ENCODE measurements at regions not wholly inside any gene's neighbourhood (a gene's known extent, or its start where the extent isn't known, plus 50 kb on each side); places are given as distances from the start of the nearest gene placed in this dataset.

- no peaks in the 10 kb centered on the region for H3K9me3 Mint-ChIP-seq
- CTCF ChIA-PET, result no interaction called here
- TF ChIP-seq, protein P1, sequence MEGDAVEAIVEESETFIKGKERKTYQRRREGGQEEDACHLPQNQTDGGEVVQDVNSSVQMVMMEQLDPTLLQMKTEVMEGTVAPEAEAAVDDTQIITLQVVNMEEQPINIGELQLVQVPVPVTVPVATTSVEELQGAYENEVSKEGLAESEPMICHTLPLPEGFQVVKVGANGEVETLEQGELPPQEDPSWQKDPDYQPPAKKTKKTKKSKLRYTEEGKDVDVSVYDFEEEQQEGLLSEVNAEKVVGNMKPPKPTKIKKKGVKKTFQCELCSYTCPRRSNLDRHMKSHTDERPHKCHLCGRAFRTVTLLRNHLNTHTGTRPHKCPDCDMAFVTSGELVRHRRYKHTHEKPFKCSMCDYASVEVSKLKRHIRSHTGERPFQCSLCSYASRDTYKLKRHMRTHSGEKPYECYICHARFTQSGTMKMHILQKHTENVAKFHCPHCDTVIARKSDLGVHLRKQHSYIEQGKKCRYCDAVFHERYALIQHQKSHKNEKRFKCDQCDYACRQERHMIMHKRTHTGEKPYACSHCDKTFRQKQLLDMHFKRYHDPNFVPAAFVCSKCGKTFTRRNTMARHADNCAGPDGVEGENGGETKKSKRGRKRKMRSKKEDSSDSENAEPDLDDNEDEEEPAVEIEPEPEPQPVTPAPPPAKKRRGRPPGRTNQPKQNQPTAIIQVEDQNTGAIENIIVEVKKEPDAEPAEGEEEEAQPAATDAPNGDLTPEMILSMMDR (IDR thresholded peaks at IDR 0.05), result no peak
- H3K4me3 Mint-ChIP-seq, result no peak overlapping the region
- H3K27ac Mint-ChIP-seq, result no peak overlapping the region
- no peak for ATAC-seq (ENCODE audit: low read depth)
- no peak for DNase-seq
- H3K36me3 Mint-ChIP-seq (ENCODE audit: low read depth), result no peaks in the 10 kb centered on the region
- H3K4me1 Mint-ChIP-seq, result no peaks in the 10 kb centered on the region
- intact Hi-C loops (cut with micrococcal nuclease), result no loop called here
- peaks cover 11% of the 10 kb centered on the region for H3K27me3 Mint-ChIP-seq
- POLR2A ChIA-PET, result no interaction called here
These were observed 445.3 kb upstream of the CITED2 start for GRCh38 chr6:139819776-139820175.

DNA sequence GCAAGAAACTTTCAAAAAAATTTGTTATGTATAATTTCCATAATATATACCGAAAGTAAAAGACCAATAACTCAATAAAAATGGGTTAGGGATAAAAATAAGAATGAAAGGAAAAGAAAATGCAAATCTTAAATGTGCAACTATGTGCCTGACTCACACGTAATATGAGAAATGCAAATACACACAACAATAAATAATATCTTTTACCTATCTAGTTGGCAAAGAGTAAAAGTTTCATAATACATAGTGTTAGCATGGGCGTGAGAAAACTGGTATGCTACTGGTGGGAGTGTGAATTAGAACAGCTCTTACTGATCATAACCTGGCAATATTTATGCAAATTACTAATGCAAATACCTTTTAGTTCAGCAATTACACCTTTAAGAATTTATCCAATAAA lies 438.5 kb upstream of the CITED2 start:
- Mint-ChIP-seq H3K4me3 (no peak overlapping the region), H3K4me1 (no peaks in the 10 kb centered on the region), H3K9me3 (no peaks in the 10 kb centered on the region), H3K27me3 (peaks cover 2% of the 10 kb centered on the region), H3K36me3 (ENCODE audit: low read depth) (no peaks in the 10 kb centered on the region), H3K27ac (no peak overlapping the region)
- TF ChIP-seq, protein P1 (IDR thresholded peaks at IDR 0.05), result no peak
- ATAC-seq (ENCODE audit: low read depth) (no peak), DNase-seq (no peak)
- ChIA-PET CTCF (no interaction called here), POLR2A (no interaction called here)
- intact Hi-C loops (cut with micrococcal nuclease), result no loop called here

DNA sequence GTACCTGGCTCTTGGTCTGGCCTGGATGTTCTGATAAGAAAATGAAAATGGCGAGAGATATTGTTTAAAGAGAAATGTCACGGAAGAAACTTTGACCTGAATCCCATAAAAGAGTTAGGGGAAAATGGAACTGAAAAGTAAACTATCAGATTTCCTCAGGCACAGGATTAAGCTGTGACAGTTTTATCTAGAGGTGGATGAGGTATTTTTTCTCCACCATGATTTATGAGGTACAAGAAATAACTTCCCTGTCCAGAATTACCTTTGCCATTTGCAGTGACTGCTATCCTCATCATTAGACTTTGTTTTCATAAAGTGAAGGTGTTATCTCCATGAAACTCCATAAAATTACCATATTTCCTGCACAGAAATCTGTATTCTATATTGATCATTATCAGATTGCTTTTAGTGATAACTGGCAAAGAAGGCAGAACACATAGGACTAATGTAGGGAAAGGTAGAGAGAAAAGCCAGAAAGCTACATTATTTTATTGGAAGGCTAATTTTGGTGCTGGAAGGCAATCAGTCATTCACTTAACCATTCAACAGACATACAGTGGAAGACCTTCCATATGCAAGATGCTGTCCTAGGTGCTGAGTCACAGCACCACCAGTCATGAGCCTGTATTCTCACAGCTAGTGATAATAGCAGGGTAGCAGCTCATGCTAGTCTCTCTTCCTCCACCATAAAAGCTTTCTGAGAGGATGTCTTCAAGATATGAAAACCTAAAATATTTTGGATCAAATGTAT lies 427.3 kb upstream of the CITED2 start:
- Mint-ChIP-seq H3K4me3 (no peak overlapping the region), H3K27me3 (peaks cover 8% of the 10 kb centered on the region), H3K27ac (no peak overlapping the region), H3K36me3 (ENCODE audit: low read depth) (no peaks in the 10 kb centered on the region), H3K9me3 (peaks cover 4% of the 10 kb centered on the region), H3K4me1 (no peaks in the 10 kb centered on the region)
- TF ChIP-seq, protein P1 (IDR thresholded peaks at IDR 0.05), result no peak
- CTCF ChIA-PET, result no interaction called here
- intact Hi-C loops (cut with micrococcal nuclease), result no loop called here
- POLR2A ChIA-PET, result no interaction called here
- no peak for DNase-seq
- no peak for ATAC-seq (ENCODE audit: low read depth)

- Mint-ChIP-seq H3K27me3 (peaks cover 8% of the 10 kb centered on the region), H3K4me1 (no peaks in the 10 kb centered on the region), H3K36me3 (ENCODE audit: low read depth) (no peaks in the 10 kb centered on the region), H3K27ac (no peak overlapping the region), H3K9me3 (peaks cover 4% of the 10 kb centered on the region), H3K4me3 (no peak overlapping the region)
- POLR2A ChIA-PET, result no interaction called here
- intact Hi-C loops (cut with micrococcal nuclease), result no loop called here
- TF ChIP-seq, protein P1 (IDR thresholded peaks at IDR 0.05), result no peak
- DNase-seq, result no peak
- CTCF ChIA-PET, result no interaction called here
- no peak for ATAC-seq (ENCODE audit: low read depth)
These were observed 426.4 kb upstream of the CITED2 start for GRCh38 chr6:139800837-139801236.

- Mint-ChIP-seq H3K4me3 (no peak overlapping the region), H3K36me3 (ENCODE audit: low read depth) (no peaks in the 10 kb centered on the region), H3K27ac (no peak overlapping the region), H3K4me1 (no peaks in the 10 kb centered on the region), H3K27me3 (peaks cover 2% of the 10 kb centered on the region), H3K9me3 (no peaks in the 10 kb centered on the region)
- no peak for DNase-seq
- CTCF ChIA-PET, result no interaction called here
- POLR2A ChIA-PET, result no interaction called here
- TF ChIP-seq, protein P1 (IDR thresholded peaks at IDR 0.05), result no peak
- ATAC-seq (ENCODE audit: low read depth), result no peak
- intact Hi-C loops (cut with micrococcal nuclease), result no loop called here
These were observed 416.1 kb upstream of the CITED2 start for GRCh38 chr6:139790527-139790926.
